ENCODE measurements at regions not wholly inside any gene's neighbourhood (a gene's known extent, or its start where the extent isn't known, plus 50 kb on each side); places are given as distances from the start of the nearest gene placed in this dataset.

- no peak for TF ChIP-seq CTCF (IDR thresholded peaks at IDR 0.05)
Measured at GRCh38 chr6:148222846-148223245, 119.8 kb upstream of the SASH1 start.

GRCh38 chr6:148223424-148223842, 119.2 kb upstream of the SASH1 start:
- Mint-ChIP-seq H3K36me3 (ENCODE audit: unreplicated experiment) (no peaks in the 10 kb centered on the region), H3K27me3 (ENCODE audit: unreplicated experiment) (no peaks in the 10 kb centered on the region), H3K9me3 (ENCODE audit: unreplicated experiment) (no peaks in the 10 kb centered on the region), H3K4me3 (ENCODE audit: unreplicated experiment) (no peak overlapping the region), H3K27ac (ENCODE audit: unreplicated experiment) (no peak overlapping the region), H3K4me1 (ENCODE audit: unreplicated experiment) (peaks cover 14% of the 10 kb centered on the region)
- no peak for DNase-seq (ENCODE audit: extremely low spot score, unreplicated experiment)
- TF ChIP-seq CTCF (IDR thresholded peaks at IDR 0.05), result no peak

More at GRCh38 chr6:148222846-148223245, 119.8 kb upstream of the SASH1 start:
- Mint-ChIP-seq H3K36me3 (ENCODE audit: unreplicated experiment) (no peaks in the 10 kb centered on the region), H3K9me3 (ENCODE audit: unreplicated experiment) (no peaks in the 10 kb centered on the region), H3K27me3 (ENCODE audit: unreplicated experiment) (no peaks in the 10 kb centered on the region), H3K4me1 (ENCODE audit: unreplicated experiment) (peaks cover 19% of the 10 kb centered on the region), H3K4me3 (ENCODE audit: unreplicated experiment) (no peak overlapping the region), H3K27ac (ENCODE audit: unreplicated experiment) (no peak overlapping the region)
- DNase-seq (ENCODE audit: extremely low spot score, unreplicated experiment), result no peak

GRCh38 chr6:148225871-148226270, 116.8 kb upstream of the SASH1 start:
- Mint-ChIP-seq H3K9me3 (ENCODE audit: unreplicated experiment) (no peaks in the 10 kb centered on the region), H3K27me3 (ENCODE audit: unreplicated experiment) (no peaks in the 10 kb centered on the region), H3K36me3 (ENCODE audit: unreplicated experiment) (no peaks in the 10 kb centered on the region), H3K4me1 (ENCODE audit: unreplicated experiment) (peaks cover 13% of the 10 kb centered on the region), H3K27ac (ENCODE audit: unreplicated experiment) (no peak overlapping the region), H3K4me3 (ENCODE audit: unreplicated experiment) (no peak overlapping the region)
- no peak for TF ChIP-seq CTCF (IDR thresholded peaks at IDR 0.05)
- no peak for DNase-seq (ENCODE audit: extremely low spot score, unreplicated experiment)

- H3K4me3 Mint-ChIP-seq (ENCODE audit: unreplicated experiment), result no peak overlapping the region
- no peak for TF ChIP-seq CTCF (IDR thresholded peaks at IDR 0.05)
- no peak for DNase-seq (ENCODE audit: extremely low spot score, unreplicated experiment)
- no peaks in the 10 kb centered on the region for H3K27me3 Mint-ChIP-seq (ENCODE audit: unreplicated experiment)
- no peak overlapping the region for H3K27ac Mint-ChIP-seq (ENCODE audit: unreplicated experiment)
- peaks cover 14% of the 10 kb centered on the region for H3K4me1 Mint-ChIP-seq (ENCODE audit: unreplicated experiment)
- no peaks in the 10 kb centered on the region for H3K36me3 Mint-ChIP-seq (ENCODE audit: unreplicated experiment)
- H3K9me3 Mint-ChIP-seq (ENCODE audit: unreplicated experiment), result no peaks in the 10 kb centered on the region
Measured at GRCh38 chr6:148226284-148226683, 116.4 kb upstream of the SASH1 start.

- Mint-ChIP-seq H3K4me1 (ENCODE audit: unreplicated experiment) (peaks cover 6% of the 10 kb centered on the region), H3K4me3 (ENCODE audit: unreplicated experiment) (no peak overlapping the region), H3K9me3 (ENCODE audit: unreplicated experiment) (no peaks in the 10 kb centered on the region), H3K36me3 (ENCODE audit: unreplicated experiment) (no peaks in the 10 kb centered on the region), H3K27me3 (ENCODE audit: unreplicated experiment) (no peaks in the 10 kb centered on the region), H3K27ac (ENCODE audit: unreplicated experiment) (no peak overlapping the region)
- no peak for DNase-seq (ENCODE audit: extremely low spot score, unreplicated experiment)
- TF ChIP-seq CTCF (IDR thresholded peaks at IDR 0.05), result no peak
Measured at GRCh38 chr6:148231572-148231971, 111.1 kb upstream of the SASH1 start.

Data from osteocyte (in vitro differentiated cells).